HG03060 (cell line): ENCODE measurements at regions not wholly inside any gene's neighbourhood (a gene's known extent, or its start where the extent isn't known, plus 50 kb on each side); places are given as distances from the start of the nearest gene placed in this dataset.
"Not testable (repeated sequence)": the region's sequence is repeated elsewhere in the genome, so short reads cannot be mapped to it uniquely, and the experiment has no call there.

ENCODE experiments used
- ATAC-seq: cut with Tn5 transposase; IDR thresholded peaks from one replicate; pipeline ENCODE4 v1.9.1; 2021; ENCODE audit warnings: low read depth, moderate number of reproducible peaks; ENCODE audit not compliant: unreplicated experiment

GRCh38 chr1:61581251-61581650 lies 143.7 kb downstream of the TM2D1 start:
- no peak for ATAC-seq

- no peak for ATAC-seq
These were observed 144.5 kb downstream of the TM2D1 start for GRCh38 chr1:61580417-61580816.

GRCh38 chr1:61579802-61580201 lies 145.1 kb downstream of the TM2D1 start:
- no peak for ATAC-seq

- ATAC-seq: no peak
These were observed 152.9 kb downstream of the TM2D1 start for GRCh38 chr1:61572046-61572445.

GRCh38 chr1:61570191-61570590 lies 154.8 kb downstream of the TM2D1 start:
- ATAC-seq: no peak

GRCh38 chr1:61569303-61569621 lies 155.7 kb downstream of the TM2D1 start:
- ATAC-seq: no peak

DNA sequence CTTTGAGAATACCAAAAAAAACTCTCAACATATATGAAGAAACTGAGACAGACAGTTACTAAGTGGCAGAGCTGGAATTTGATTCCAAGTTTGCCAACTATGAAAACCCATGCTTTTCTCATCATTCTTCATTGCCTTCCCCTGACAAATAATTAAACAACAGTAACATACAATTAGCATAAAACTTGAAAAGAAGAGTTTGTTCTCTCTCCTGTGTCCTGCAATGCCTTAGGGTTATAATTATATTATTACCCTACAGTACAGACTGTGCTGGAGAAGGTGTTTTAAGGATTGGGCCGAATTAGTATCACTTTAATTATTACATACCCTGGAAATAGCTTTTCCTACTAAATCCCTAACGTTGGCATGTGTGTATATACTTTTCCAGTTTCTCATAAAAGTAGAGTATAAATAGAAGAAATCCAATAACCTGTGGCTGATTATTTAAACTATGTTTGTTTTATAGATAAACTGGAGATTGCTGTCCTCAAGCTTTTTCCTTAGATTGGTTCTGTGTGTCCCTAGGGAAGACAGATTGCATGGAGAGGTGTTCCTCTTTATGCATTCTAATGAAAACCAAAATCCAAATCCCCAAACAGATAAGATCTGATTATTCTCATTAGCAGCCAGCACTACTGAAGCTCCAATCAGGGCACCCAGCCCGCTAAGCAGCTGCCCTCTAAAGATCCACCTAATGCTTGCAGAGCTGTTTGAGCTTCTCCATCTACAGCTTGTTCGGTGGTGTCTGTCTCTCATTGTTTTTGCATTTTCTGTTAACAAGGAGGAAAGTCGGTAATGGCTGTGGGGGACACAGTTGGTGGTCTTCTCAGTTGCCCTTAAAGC lies 156.3 kb downstream of the TM2D1 start:
- ATAC-seq: no peak

- no peak for ATAC-seq
These were observed 158.8 kb downstream of the TM2D1 start for GRCh38 chr1:61566177-61566576.

- ATAC-seq: no peak
These were observed 161.3 kb downstream of the TM2D1 start for GRCh38 chr1:61563611-61564010.

- no peak for ATAC-seq
These were observed 163.3 kb downstream of the TM2D1 start for GRCh38 chr1:61561666-61562065.

GRCh38 chr1:61560385-61560784 lies 164.6 kb downstream of the TM2D1 start:
- no peak for ATAC-seq

DNA sequence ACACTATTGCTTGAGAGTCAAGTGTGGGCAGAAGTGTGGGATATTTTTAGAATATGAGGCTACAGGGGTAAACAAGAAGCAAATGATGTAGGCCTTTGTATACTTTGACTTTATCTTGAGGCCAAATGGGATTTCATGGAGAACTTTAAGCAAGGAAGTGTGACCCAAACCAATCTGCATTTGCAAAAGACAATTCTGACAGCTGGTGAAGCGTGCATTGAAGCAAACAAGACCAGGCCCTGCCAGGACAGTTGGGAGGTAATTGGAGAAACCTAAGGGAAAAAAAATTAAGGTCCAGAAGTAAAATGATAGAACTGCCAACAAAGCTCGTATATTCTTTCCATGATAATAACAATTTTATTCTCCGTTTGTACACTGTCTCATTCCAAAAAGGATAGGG lies 168.3 kb downstream of the TM2D1 start:
- ATAC-seq: no peak

DNA sequence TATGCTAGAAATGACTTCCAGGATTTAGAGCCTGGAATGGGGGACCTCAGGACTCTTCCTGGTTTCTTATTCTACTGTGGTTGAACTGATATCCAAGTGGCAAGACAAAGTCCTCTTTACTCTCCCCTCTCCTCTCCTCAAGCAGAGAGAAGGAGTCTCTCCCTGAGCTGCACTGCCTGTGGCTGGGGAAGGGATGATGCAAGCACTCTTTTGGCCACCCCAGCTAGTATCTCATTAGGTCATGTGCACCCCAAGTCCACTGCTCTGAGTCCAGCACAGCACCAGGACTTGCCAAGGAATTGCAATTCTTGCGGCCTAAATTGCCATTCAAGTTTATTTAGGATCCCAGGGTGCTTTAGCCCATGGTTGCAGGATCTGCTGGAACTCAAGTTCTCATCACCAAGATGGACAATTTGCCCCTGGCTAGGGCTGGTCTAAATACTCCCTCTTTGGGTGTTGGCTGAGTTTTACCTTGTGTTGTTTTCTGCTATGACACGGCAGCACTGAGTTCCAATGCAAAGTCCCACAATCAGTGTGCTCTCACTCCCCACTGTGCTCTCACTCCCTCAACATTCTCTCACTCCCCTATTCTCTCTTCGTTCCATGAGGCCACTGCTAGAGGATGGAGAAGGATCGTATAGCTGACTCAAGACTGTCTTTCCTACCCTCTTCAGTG lies 172.2 kb downstream of the TM2D1 start:
- ATAC-seq: no peak

GRCh38 chr1:61547302-61547701 lies 177.6 kb downstream of the TM2D1 start:
- ATAC-seq: not testable (repeated sequence)

DNA sequence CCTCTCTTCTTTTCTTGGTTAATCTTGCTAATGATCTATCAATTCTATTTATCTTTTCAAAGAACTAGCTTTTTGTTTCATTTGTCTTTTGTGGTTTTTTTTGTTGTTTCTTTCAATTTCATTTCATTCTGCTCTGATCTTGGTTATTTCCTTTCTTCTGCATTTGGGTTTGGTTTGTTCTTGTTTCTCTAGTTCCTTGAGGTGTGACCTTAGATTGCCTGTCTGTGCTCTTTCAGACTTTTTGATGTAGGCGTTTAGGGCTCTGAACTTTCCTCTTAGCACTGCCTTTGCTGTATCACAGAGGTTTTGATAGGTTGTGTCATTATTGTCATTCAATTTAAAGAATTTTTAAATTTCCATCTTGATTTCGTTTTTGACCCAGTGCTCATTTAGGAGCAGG lies 180.1 kb downstream of the TM2D1 start:
- ATAC-seq: not testable (repeated sequence)

- not testable (repeated sequence) for ATAC-seq
These were observed 181.4 kb downstream of the TM2D1 start for GRCh38 chr1:61543498-61543897.

- no peak for ATAC-seq
These were observed 185.1 kb downstream of the TM2D1 start for GRCh38 chr1:61539720-61540462.

GRCh38 chr1:61538228-61538627 lies 186.7 kb downstream of the TM2D1 start:
- no peak for ATAC-seq

- ATAC-seq: no peak
These were observed 188.5 kb downstream of the TM2D1 start for GRCh38 chr1:61536174-61537108.

GRCh38 chr1:61534847-61535246 lies 190.1 kb downstream of the TM2D1 start:
- no peak for ATAC-seq
